ENCODE measurements at regions not wholly inside any gene's neighbourhood (a gene's known extent, or its start where the extent isn't known, plus 50 kb on each side); places are given as distances from the start of the nearest gene placed in this dataset.

- no peak for TF ChIP-seq CTCF (IDR thresholded peaks at IDR 0.05)
- no peak for TF ChIP-seq EP300 (IDR thresholded peaks at IDR 0.05)
- TF ChIP-seq POLR2A (IDR thresholded peaks at IDR 0.05): no peak
Observed at GRCh38 chr18:54032412-54032811, 192.1 kb downstream of the MBD2 start.
